ENCODE measurements at regions not wholly inside any gene's neighbourhood (a gene's known extent, or its start where the extent isn't known, plus 50 kb on each side); places are given as distances from the start of the nearest gene placed in this dataset.
"Not testable (repeated sequence)": the region's sequence is repeated elsewhere in the genome, so short reads cannot be mapped to it uniquely, and the experiment has no call there.

DNA sequence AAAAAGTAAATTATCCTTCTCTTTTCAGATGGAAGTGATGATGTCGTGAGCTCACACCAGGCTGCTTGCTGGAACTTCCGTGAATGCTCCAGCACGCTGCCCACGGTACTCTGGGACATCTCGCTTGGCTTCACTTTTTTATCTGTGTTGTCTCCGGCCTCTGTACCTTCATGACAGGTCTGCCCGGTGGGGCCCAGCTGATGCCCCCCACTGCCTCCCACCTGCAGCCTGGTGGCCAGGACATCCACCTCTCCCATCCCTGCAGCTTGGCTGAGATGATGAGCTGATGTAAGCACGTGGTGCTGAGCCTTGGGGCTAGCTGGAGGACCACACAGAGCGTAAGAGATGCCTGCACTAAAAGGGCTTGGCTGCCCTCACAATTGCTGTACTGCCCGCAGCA lies 59.0 kb upstream of the HELT start:
- DNase-seq = no peak
- TF ChIP-seq, protein P1, sequence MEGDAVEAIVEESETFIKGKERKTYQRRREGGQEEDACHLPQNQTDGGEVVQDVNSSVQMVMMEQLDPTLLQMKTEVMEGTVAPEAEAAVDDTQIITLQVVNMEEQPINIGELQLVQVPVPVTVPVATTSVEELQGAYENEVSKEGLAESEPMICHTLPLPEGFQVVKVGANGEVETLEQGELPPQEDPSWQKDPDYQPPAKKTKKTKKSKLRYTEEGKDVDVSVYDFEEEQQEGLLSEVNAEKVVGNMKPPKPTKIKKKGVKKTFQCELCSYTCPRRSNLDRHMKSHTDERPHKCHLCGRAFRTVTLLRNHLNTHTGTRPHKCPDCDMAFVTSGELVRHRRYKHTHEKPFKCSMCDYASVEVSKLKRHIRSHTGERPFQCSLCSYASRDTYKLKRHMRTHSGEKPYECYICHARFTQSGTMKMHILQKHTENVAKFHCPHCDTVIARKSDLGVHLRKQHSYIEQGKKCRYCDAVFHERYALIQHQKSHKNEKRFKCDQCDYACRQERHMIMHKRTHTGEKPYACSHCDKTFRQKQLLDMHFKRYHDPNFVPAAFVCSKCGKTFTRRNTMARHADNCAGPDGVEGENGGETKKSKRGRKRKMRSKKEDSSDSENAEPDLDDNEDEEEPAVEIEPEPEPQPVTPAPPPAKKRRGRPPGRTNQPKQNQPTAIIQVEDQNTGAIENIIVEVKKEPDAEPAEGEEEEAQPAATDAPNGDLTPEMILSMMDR (IDR thresholded peaks at IDR 0.05) = no peak
- Mint-ChIP-seq H3K4me1 (peaks cover 36% of the 10 kb centered on the region), H3K27ac (no peak overlapping the region), H3K27me3 (ENCODE audit: low read depth, poor library complexity) (peaks cover 9% of the 10 kb centered on the region), H3K4me3 (no peak overlapping the region), H3K36me3 (ENCODE audit: low read depth) (no peaks in the 10 kb centered on the region), H3K9me3 (peaks cover 8% of the 10 kb centered on the region)

DNA sequence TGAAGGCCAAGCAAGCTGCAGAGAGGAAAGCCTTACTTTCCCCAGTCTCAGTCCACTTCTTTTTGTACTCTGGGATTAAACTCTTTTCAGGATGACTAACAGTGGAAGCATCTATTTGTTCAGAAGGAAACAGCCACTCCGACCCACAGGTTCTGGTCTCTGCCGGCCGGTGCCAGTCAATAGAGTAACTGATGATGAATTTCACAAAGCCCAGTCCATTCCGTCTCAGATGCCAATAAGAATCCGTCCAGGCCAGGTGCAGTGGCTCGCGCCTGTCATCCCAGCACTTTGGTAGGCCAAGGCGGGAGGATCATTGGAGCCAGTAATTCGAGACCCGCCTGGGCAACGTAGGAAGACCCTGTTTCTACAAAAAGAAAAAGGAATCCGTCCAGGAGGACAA lies 58.5 kb upstream of the HELT start:
- Mint-ChIP-seq H3K27ac (no peak overlapping the region), H3K4me3 (no peak overlapping the region), H3K4me1 (peaks cover 36% of the 10 kb centered on the region), H3K9me3 (peaks cover 12% of the 10 kb centered on the region), H3K27me3 (ENCODE audit: low read depth, poor library complexity) (peaks cover 10% of the 10 kb centered on the region), H3K36me3 (ENCODE audit: low read depth) (peaks cover 1% of the 10 kb centered on the region)
- TF ChIP-seq, protein P1 (IDR thresholded peaks at IDR 0.05) = no peak
- DNase-seq = no peak

DNA sequence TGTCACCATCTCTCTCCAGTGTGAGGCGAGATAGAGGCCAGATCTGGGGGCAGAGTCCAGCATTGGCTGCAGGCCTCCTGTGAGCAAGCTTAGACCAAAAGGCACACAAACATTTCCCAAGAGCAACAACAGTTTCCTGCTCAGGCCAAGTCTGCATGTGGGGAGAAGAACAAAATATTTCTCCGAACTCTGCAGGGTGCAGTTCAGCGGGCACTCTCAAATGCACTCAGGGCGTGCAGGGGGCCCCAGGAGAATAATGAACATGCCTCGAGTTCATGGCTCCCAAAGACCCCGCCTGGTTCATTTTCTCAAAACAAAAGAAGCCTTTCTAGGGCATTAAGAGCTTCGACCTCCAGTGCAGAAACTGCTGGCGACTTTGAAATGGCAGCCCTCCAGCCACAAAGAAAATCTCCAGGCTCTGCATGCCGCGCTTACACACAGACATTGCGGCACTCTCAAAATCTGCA lies 57.8 kb upstream of the HELT start:
- Mint-ChIP-seq H3K36me3 (ENCODE audit: low read depth) (peaks cover 5% of the 10 kb centered on the region), H3K27ac (no peak overlapping the region), H3K27me3 (ENCODE audit: low read depth, poor library complexity) (peaks cover 12% of the 10 kb centered on the region), H3K4me3 (no peak overlapping the region), H3K9me3 (peaks cover 20% of the 10 kb centered on the region), H3K4me1 (peaks cover 36% of the 10 kb centered on the region)
- DNase-seq = no peak
- TF ChIP-seq, protein P1 (IDR thresholded peaks at IDR 0.05) = no peak

DNA sequence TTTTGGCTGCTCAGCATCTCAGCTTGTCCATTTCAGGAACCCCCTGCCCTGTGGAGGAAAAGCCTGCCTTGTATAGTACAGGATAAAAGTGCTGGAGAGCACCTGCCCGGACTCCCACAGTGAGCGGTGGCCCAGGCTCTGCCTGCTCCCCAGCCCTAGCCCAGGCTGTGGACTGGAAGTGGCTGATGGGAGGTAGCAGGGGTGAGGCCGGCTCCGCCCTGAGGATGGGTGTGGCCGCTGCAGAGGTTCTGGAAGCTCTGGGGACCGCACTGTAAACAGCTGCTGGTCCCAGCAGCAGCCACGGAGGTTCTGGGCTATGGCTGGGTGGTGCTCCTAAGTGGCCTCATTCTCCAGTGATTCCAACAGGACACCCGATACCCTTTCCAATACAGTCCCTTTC lies 56.6 kb upstream of the HELT start:
- Mint-ChIP-seq H3K27me3 (ENCODE audit: low read depth, poor library complexity) (peaks cover 12% of the 10 kb centered on the region), H3K27ac (no peak overlapping the region), H3K4me3 (no peak overlapping the region), H3K9me3 (peaks cover 30% of the 10 kb centered on the region), H3K4me1 (peaks cover 36% of the 10 kb centered on the region), H3K36me3 (ENCODE audit: low read depth) (peaks cover 5% of the 10 kb centered on the region)
- TF ChIP-seq, protein P1 (IDR thresholded peaks at IDR 0.05) = no peak
- peak; percentile 15 for DNase-seq

DNA sequence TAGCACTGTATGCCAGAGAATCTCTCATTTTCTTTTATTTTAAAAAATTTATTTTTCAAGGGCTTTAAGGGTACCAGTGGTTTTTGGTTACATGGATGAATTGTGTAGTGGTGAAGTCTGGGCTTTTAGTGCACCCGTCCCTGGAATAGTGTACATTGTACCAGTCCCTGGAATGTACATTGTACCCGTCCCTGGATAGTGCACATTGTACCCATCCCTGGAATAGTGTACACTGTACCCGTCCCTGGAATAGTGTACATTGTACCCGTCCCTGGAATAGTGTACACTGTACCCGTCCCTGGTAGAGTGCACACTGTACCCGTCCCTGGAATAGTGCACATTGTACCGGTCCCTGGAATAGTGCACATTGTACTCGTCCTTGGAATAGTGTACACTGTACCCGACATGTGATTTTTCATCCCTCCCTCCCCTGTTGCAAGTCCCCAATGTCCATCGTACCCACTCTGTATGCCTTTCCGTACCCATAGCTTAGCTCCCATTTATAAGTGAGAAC lies 56.1 kb upstream of the HELT start:
- Mint-ChIP-seq H3K36me3 (ENCODE audit: low read depth) (peaks cover 5% of the 10 kb centered on the region), H3K9me3 (peaks cover 30% of the 10 kb centered on the region), H3K27ac (no peak overlapping the region), H3K4me1 (peaks cover 36% of the 10 kb centered on the region), H3K4me3 (no peak overlapping the region), H3K27me3 (ENCODE audit: low read depth, poor library complexity) (peaks cover 12% of the 10 kb centered on the region)
- no peak for DNase-seq
- TF ChIP-seq, protein P1 (IDR thresholded peaks at IDR 0.05) = no peak

DNA sequence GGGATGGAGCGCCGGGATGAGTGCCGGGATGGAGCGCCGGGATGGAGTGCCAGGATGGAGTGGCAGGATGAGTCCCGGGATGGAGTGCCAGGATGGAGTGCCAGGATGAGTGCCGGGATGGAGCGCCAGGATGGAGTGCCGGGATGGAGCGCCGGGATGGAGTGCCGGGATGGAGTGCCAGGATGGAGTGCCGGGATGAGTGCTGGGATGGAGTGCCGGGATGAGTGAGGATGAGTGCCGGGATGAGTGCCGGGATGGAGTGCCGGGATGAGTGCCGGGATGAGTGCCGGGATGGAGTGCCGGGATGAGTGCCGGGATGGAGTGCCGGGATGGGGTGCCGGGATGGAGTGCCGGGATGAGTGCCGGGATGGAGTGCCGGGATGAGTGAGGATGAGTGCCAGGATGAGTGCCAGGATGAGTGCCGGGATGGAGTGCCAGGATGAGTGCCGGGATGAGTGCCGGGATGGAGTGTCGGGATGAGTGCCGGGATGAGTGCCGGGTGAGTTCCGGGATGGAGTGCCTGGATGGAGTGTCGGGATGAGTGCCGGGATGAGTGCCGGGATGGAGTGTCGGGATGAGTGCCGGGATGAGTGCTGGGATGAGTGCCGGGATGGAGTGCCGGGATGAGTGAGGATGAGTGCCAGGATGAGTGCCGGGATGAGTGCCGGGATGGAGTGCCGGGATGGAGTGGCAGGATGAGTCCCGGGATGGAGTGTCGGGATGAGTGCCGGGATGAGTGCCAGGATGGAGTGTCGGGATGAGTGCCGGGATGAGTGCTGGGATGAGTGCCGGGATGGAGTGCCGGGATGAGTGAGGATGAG lies 52.9 kb upstream of the HELT start:
- Mint-ChIP-seq H3K27ac (peak overlapping the region; percentile 90), H3K9me3 (peaks cover 56% of the 10 kb centered on the region), H3K27me3 (ENCODE audit: low read depth, poor library complexity) (peaks cover 17% of the 10 kb centered on the region)
- not testable (repeated sequence) for H3K4me1 Mint-ChIP-seq; H3K36me3 Mint-ChIP-seq (ENCODE audit: low read depth); DNase-seq; H3K4me3 Mint-ChIP-seq

DNA sequence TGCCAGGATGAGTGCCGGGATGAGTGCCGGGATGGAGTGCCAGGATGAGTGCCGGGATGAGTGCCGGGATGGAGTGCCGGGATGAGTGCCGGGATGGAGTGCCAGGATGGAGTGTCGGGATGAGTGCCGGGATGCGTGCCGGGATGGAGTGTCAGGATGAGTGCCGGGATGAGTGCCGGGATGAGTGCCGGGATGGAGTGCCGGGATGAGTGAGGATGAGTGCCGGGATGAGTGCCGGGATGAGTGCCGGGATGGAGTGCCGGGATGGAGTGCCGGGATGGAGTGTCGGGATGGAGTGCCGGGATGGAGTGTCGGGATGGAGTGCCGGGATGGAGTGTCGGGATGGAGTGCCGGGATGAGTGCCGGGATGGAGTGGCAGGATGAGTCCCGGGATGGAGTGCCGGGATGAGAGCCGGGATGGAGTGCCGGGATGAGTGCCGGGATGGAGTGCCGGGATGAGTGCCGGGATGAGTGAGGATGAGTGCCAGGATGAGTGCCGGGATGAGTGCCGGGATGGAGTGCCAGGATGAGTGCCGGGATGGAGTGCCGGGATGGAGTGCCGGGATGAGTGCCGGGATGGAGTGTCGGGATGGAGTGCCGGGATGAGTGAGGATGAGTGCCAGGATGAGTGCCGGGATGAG lies 52.1 kb upstream of the HELT start:
- DNase-seq; H3K36me3 Mint-ChIP-seq (ENCODE audit: low read depth); H3K4me1 Mint-ChIP-seq; H3K27ac Mint-ChIP-seq; H3K4me3 Mint-ChIP-seq: not testable (repeated sequence)
- H3K27me3 Mint-ChIP-seq (ENCODE audit: low read depth, poor library complexity) = peaks cover 18% of the 10 kb centered on the region
- H3K9me3 Mint-ChIP-seq = peaks cover 61% of the 10 kb centered on the region

DNA sequence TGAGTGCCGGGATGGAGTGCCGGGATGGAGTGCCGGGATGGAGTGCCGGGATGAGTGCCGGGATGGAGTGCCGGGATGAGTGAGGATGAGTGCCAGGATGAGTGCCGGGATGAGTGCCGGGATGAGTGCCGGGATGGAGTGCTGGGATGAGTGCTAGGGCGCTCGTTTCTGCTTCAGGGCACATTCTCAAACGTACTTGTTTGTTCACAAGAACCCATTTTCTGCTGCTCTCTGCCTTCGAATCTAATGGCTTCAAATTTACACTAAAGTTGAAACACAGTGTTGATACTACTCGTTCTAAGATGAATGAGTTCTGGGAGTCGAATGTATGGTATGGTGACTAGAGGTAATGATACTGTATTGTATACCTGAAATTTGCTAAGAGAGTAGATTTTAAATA lies 50.6 kb upstream of the HELT start:
- peaks cover 75% of the 10 kb centered on the region for H3K9me3 Mint-ChIP-seq
- H3K4me1 Mint-ChIP-seq; H3K36me3 Mint-ChIP-seq (ENCODE audit: low read depth); H3K4me3 Mint-ChIP-seq; DNase-seq: not testable (repeated sequence)
- H3K27me3 Mint-ChIP-seq (ENCODE audit: low read depth, poor library complexity) = peaks cover 23% of the 10 kb centered on the region
- H3K27ac Mint-ChIP-seq = peak overlapping the region; percentile 58

Data from nephron progenitor cell (in vitro differentiated cells).